GM18858 (cell line): ENCODE measurements at regions not wholly inside any gene's neighbourhood (a gene's known extent, or its start where the extent isn't known, plus 50 kb on each side); places are given as distances from the start of the nearest gene placed in this dataset.

Experiments used
- ATAC-seq: cut with Tn5 transposase; IDR thresholded peaks from one replicate; pipeline ENCODE4 v1.9.1; 2021; ENCODE audit not compliant: unreplicated experiment

GRCh38 chr1:72697410-72697809 lies 415.1 kb upstream of the NEGR1 start:
- no peak for ATAC-seq

DNA sequence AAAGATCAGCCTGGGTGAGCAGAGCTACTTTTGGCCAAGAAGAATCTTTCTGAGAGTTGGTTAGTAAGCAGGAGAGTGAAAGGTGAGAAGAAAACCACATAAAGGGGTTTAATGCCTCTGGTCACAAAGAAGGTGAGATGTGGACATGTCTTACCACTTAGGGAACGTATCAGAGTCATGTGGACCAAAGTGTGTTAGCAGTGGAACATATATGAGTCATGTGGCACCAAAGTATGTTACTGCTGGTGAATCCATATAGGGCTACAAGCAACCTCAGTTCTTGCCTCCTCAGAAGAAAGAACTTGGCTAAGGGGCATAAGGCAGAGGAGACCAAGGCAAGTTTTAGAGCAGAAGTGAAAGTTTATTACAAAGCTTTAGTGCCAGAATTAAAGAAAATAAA lies 411.6 kb upstream of the NEGR1 start:
- ATAC-seq, result no peak

DNA sequence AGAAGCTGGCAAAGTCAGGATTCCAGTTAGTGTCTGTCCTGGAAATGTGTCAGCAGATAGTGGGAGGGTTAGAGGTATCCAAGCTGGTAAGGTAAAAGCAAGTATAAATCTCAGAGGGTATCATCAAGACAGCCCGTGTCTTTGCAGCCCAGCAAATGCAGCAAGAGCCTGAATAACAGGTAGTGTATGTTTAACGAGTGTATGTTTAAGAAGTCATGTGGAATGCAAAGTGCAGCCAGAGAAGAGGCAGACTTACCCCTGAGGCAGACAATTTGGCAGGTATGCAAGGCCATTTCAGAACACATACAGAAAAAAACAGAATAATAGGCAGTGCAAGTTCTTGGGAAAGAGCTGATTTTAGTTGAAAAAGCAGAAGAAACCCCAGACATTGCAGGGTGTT lies 411.0 kb upstream of the NEGR1 start:
- ATAC-seq, result no peak

DNA sequence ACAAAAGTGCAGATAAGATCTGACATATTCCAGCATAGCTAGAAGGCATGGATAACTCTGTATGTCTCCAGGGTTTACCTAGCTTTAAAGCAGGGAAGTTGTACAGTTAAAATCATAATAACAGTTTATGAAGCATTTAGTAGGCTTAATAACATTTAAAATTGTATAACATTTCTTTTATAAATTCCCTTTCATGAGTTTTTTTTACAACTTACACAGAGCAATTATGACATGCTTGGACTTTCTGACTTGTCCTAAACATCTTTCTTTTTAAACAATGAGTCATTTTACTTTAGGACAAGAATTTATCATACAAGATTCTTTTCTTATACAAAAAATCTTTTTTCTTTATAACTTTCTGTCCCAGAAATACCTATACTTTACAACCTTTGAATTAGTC lies 408.5 kb upstream of the NEGR1 start:
- no peak for ATAC-seq

- no peak for ATAC-seq
Measured at GRCh38 chr1:72678683-72679082, 396.3 kb upstream of the NEGR1 start.

- ATAC-seq, result no peak
Measured at GRCh38 chr1:72670902-72671301, 388.6 kb upstream of the NEGR1 start.

DNA sequence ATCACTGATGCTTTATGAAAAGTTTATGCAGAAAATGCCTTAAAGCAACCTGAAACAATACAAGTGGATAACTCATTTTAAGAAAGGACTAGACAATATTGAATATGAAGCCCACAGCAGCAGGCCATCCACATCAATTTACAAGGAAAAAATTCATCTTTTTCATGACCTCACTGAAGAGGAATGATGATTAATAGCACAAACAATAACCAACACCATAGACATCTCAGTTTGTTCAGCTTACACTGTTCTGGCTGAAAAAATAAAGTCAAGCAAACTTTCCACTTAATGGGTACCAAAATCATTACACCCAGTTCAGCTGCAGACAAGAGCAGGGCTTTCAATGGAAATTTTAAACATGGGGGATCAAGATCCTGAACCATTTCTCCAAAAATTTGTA lies 380.6 kb upstream of the NEGR1 start:
- no peak for ATAC-seq

- ATAC-seq, result no peak
Measured at GRCh38 chr1:72650843-72651435, 368.6 kb upstream of the NEGR1 start.

- no peak for ATAC-seq
Measured at GRCh38 chr1:72649991-72650390, 367.7 kb upstream of the NEGR1 start.

DNA sequence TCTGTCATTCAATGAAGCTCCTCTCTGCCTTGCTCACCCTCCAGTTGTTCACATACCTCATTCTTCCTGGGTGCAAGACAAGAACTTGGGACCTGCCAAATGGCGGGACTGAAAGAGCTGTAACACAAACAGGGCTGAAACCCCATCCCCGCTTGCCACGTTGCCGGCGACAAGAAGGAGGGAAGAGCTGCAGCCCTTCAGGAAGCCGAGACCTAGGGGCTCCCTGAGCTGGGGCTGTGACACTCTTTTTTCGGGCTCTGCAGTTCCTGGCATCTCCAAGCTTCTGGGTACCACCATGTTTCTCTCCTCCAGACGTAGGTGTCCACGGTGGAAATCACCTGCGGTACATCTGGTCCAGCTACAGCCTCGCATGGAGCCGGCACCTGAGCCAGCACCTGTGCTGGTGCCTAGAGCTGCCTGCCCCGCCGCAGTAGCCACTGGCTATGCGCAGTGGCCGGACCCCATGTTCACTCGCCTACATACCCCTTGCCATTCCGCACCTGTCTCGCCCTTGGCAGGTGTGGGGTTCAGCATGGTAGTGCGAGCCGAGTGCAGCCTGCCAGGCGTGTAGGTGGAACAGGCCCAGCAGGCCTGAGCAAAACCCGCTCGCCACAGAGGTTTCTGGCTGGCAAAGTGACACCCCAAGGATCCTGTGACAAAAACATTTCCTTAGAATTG lies 367.0 kb upstream of the NEGR1 start:
- ATAC-seq, result no peak

GRCh38 chr1:72648465-72648864 lies 366.1 kb upstream of the NEGR1 start:
- no peak for ATAC-seq

DNA sequence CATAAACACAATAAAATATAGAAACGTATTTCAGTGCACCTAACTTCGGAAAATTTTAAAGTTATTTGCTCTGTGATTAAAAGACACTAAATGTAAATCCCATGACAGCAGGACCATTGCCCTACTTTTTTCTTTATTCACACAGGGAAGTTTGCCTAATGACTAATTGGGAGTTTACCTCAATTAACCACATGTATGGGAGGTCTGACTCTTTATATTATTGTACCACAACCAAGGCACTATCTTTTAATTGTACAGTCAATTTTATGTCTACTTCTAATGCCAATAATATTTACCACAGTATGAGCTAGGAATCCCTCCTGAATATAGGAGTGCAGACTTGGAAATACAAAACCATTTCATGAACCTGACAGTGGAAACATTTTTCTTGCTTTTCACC lies 360.8 kb upstream of the NEGR1 start:
- ATAC-seq, result no peak

DNA sequence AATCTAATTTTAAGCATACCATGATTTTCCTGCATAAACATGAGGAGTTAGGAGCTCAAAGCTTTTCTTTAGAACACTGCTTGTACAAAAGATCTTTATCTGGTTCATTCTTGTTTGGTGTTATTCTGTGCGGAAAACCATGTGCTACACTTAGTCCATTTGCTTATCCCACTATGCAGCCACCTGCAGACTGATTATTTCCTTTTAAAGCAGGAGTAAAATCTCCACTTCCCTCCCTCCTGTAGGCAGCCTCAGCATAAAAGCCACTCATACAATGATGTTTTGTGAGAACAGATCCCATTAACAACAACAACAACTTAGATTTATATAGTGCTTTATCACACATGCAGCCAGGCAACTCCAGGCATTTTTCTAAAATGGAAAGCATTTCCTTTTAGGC lies 355.3 kb upstream of the NEGR1 start:
- no peak for ATAC-seq

DNA sequence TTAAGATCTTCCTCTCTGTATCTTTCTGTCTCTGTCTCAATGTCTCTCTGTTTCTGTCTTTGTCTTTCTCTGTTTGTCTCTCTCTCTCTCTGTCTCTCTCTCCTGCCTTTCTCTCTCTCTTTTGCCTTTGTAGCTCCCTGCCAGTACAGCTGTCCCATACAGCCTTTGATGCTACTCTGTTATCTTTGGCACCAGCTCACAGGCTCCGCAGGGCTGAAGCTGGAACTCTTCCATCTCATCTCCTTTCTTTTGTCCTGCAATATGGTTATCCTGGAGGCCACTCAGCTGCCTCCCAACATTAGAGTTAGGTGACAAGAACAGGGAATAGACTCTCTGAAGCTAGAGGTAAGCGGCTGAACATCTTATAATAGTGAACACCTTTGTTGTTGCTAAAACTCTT lies 354.3 kb upstream of the NEGR1 start:
- no peak for ATAC-seq

DNA sequence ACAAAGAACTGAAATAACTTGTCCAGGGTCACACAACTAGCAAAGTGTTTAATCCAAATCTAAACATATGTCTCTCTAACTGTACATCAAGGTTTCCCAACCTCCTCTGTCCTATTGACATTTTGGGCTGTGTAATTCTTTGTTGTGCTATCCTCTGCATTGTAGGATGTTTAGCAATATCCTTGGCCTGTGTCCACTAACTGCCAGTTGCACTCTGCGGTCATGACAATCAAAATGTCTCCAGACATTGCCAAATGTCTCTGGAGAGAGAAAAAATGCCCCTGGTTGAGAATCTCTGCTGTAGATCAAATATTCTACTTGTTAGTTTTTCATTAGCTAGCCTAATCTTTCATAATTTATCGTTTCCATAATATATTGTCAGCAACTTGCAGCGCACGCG lies 353.4 kb upstream of the NEGR1 start:
- no peak for ATAC-seq

- no peak for ATAC-seq
Measured at GRCh38 chr1:72634946-72635345, 352.6 kb upstream of the NEGR1 start.

DNA sequence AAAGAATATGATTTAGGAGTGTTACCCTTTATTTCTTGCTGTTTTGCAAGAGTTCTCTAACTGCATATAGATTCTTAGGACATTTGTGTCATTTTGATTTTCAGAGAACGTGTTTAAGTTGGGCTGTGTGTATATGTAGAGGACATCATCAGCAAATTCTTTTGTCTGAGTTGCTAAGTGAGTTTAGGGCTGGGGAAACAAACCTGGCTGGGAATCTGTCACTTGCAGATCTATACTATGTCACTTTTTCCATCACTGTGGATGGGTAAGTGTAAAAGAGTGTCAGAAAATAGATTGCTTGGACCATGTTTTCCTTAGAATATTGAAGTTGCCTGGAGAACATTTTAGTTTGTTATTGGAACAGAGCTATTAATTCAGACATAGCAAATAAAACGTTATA lies 349.1 kb upstream of the NEGR1 start:
- ATAC-seq, result no peak

DNA sequence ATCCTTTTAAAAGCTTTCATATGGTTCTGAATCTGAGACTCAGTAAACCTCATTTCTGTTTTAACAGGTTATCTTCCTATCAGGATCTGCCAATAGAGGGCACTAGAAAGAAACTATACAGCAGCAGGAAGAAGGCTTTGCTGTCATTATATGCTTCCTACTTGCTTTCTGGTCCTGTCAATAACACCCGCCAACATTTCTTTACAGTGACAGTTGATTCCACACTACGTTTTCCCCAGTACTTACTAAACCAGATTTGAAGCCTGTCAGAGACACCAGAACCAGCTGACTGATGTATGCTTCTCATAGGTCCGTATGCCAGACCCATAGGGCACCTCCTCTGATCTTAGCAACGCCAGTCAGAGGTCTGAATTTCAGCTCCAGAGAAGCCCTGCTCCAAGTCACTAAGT lies 341.0 kb upstream of the NEGR1 start:
- ATAC-seq, result peak; percentile 89

GRCh38 chr1:72620453-72620852 lies 338.1 kb upstream of the NEGR1 start:
- no peak for ATAC-seq

GRCh38 chr1:72606216-72606810 lies 324.0 kb upstream of the NEGR1 start:
- ATAC-seq, result no peak

DNA sequence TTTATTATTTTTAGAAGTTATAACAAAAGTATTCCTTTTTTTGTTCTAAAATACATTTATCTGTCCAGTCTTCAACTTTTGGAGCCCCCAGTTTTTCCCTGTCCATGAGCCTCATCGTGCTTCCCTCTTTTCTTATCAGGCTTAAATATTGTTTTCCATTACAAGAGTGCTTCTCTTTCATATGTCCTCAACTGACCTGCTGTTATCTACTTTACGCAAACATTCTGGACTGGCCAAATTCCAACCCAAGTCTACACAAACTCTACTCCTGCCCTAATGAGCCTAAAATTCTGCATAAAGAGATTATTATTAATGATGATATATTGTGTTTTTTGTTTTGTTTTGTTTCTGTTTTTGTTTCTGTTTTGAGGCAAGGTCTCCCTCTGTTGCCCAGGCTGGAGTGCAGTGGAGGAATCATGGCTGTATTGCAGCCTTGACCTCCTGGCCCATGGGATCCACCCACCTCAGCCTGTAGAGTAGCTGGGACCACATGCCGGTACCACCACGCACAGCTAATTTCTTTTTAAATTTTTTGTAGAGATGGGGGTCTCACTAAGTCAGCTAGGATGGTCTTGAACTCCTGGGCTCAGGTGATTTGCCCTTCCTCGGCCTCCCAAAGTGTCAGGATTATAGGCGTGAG lies 318.8 kb upstream of the NEGR1 start:
- no peak for ATAC-seq

DNA sequence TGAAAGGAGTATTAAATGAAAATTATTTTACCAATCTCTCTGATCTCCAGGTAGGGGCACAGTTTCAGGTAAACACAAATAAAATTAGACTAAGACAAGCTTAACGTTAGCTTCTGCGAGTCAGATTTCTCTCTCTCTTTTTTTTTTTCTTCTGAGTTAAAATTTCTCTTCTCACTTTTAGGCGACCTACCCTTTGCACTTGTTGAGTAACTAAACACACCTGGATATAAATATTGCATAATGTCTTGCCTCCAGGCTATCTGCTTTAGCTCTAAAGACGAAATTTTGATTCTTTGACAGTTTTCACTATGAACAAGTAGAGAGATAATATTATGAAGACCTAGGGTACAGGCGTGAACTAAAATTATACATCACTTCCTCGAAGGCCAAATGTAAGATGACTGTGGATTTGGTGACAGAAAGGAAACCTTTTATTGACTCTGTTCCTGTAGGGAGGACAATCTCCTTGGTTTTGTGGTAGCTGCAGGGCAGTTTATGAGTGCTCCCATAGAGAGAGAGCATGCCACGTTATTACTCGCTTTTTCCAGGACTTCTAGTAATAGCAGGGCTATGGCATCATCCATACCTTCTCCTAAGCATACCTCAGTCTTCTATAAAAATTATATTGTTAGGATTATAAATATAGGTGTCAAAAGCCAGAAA lies 303.8 kb upstream of the NEGR1 start:
- no peak for ATAC-seq
